HPDE6-E6E7 (cell line): ENCODE measurements at regions not wholly inside any gene's neighbourhood (a gene's known extent, or its start where the extent isn't known, plus 50 kb on each side); places are given as distances from the start of the nearest gene placed in this dataset.
A peak's percentile ranks its signal among the peaks of the same experiment; 100 is the strongest.
"Not testable (repeated sequence)": the region's sequence is repeated elsewhere in the genome, so short reads cannot be mapped to it uniquely, and the experiment has no call there.

Experiments
- DNase-seq: peaks from one replicate; pipeline ENCODE4 v3.0.0; 2011; ENCODE audit warnings: missing footprints; ENCODE audit errors: extremely low spot score

GRCh38 chr5:58308384-58308783, 151.5 kb downstream of the PLK2 start:
- not testable (repeated sequence) for DNase-seq

DNA sequence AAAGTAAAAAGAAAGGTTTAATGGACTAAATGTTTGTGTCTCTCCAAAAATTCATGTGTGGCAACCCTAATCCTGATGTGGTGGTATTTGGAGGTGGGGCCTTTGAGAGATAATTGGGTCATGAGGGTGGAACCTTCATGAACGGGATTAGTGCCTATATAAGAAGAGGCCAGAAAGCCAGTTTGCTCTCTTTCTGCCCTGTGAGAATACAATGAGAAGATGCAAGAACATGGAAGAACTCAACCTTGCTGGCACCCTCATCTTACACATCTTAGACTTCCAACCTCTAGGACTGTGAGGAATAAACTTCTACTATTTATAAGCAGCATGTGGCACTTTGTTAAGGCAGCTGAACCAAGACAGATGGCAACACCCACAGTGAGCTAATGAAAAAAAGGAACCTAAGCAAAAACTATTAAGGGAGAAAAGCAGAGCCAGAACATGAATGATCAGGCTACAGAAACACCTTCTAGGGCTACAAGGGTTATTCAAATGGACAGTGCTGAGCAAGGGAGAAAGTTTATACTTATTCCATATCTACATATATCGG, 159.5 kb downstream of the PLK2 start:
- DNase-seq: no peak

GRCh38 chr5:58299256-58299655, 160.6 kb downstream of the PLK2 start:
- DNase-seq: no peak

DNA sequence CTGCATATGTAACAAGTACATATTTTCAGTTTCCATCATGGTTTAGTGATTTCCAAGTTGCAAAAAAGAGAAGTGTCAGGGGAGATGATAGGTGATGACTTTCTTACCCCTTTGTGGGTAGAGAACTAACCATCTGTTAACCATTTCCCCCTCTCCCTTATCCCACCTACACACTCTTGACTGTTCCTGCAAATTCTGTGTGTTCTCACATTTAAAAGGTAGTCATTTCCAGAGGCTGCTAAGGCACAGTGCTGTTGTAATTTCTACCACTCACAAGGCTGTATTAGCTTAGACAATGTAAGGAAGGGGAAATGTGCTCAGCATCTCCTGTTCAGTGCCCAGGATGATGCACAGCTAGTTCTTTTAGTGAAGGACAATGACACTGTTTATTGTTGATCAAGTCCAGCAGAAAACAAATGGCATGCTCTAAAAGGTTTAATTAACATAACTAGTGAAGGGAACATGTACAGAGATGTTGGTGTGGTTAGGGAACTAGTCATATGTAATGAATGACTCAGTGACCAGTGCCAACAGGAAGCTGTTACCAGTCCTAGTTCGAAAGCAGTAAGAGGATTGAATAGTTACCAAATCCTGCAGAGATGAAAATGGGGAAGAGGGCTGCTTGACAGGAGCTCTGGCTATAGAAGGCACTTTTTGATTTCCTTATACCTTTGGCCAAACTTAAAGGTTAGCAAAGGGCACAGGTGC, 165.1 kb downstream of the PLK2 start:
- peak; percentile 29 for DNase-seq

GRCh38 chr5:58288275-58288674, 171.6 kb downstream of the PLK2 start:
- DNase-seq: not testable (repeated sequence)

DNA sequence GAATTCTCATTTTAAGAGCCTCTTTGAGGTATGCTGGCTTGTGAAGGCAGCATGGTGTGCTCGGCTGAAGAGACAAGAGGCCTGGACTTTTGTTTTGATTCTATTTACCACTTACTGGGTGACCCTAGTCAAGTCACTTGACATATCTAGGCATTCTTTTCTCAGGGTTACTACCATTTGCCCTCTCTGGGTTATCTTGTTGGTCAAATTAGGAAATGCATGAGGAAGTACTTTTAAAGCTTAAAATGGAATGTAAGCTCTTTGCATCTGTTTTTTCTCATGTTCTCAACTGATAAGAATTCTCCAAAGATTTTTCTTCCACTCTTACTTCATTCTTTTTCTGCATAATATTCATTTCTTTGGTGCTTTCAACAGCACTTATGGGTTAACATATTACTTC, 173.1 kb downstream of the PLK2 start:
- no peak for DNase-seq

- no peak for DNase-seq
These were observed 174.0 kb downstream of the PLK2 start for GRCh38 chr5:58285900-58286299.

- DNase-seq: no peak
These were observed 175.0 kb downstream of the PLK2 start for GRCh38 chr5:58284886-58285285.

- DNase-seq: no peak
These were observed 178.7 kb downstream of the PLK2 start for GRCh38 chr5:58281189-58281588.

GRCh38 chr5:58279259-58279658, 180.6 kb downstream of the PLK2 start:
- DNase-seq: no peak

DNA sequence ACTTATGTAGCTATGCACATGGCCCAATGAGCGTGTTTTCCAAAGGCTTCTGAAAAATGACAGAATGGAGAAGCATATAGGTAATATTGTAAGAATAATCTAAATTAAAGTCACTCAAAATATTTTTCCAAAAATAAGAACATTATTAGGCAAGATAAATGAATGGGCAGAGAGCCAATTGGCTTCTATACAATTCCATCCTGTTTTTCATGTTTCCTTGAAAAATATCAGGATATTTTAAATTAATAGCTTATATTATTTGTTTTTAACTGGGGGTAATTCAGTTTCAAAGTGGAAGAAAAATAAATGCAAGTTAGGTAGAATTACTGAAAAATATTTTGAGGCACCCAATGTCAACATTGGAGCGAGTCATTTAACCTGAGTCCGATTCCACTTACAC, 183.5 kb downstream of the PLK2 start:
- DNase-seq: no peak

DNA sequence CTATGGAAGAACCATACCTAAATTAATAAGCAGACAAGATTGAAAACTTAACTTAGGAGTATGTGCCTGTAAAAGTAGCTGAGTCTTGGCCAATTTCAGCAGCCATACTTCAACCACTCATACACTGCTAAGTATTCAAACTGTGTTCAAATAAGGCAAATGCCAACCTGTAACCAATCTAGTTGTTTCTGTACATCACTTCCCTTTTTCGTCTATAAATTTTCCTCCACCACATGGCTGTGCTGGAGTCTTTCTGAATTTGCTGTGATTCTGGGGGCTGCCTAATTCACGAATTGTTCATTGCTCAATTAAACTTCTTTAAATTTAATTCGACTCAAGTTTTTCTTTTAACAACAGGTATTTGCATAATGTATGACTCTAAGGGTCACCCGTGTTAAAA, 184.4 kb downstream of the PLK2 start:
- DNase-seq: no peak

DNA sequence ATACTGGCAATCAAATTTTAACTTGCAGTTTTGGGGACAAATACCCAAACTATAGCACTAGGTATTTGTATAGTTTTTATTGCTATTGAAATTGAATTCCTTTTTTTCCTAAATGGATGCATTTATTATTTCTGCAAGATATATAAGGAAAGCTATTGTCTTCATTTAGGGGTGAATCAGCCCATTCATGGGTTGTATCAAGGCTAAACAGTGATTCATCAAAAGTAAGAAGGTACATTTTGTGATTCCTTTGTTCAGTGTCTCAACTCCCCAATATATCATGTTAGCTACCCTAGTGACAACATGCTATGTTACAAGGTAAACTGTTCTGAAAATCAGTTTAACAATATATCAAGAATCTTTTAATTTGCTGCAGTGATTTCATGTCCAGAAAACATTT, 185.7 kb downstream of the PLK2 start:
- no peak for DNase-seq

DNA sequence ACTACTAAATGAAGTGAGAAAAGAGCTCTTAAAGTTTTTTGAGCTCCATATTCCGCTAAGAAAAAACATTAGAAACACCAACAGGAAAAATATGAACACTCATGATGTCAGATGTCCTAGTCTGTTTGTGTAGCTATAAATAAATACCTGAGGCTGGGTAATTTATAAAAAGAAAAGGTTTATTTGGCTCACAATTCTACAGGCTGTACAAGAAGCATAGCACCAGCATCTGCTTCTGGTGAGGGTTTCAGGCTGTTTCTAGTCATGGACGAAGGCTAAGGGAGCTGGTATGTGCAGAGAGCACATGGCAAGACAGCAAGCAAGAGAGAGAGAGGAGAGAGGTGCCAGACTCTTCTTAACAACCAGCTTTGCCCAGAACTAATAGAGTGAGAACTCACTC, 186.2 kb downstream of the PLK2 start:
- no peak for DNase-seq

GRCh38 chr5:58268268-58268667, 191.6 kb downstream of the PLK2 start:
- DNase-seq: no peak

DNA sequence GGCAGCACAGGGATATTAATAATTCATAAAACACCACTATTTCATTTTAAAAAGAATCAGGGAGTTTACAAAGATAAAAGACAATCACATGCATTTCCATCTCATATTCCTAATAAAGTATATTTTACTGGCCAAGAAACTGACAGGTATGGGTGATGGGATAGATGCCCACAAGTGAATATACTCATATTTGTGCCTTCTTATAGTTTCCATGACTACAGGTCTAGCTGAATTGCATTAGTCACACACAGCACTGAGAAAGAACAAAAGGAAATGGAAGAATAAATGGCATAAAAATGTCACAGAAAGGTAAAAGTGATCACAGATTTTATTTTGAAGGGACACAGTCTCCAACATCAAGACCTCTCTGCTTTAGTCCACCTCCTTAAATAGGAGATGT, 193.5 kb downstream of the PLK2 start:
- no peak for DNase-seq

DNA sequence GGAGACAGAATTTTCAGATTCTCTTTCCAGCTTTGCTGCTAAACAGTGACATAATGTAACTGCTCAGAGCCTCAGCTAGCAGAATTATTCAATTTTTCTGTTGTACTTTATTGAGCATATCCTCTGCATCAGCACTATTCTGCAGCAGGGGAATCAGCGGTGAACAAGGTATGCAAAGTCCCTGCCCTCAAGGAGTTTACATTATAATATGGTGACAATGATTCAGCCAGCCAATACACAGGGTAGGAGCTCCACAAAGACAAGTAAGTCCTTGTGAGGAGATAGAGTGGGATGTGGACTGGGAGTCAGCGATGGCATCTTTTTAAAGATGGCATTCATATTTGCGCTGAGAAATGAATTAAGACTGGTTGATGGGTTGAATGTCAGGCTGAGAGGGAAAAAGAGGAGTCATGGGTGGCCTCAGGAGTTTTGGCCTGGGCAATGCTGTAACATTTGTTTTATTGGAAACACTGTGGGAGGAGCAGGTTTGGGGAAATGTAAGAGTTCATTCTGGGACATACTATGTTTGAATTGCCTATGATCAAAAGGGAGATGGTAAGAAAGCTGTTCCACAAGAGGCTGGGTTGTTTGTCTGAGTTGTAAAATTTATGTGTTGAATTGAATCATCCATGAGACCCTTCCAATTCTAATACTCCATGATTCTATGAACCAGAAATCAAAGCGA, 194.5 kb downstream of the PLK2 start:
- no peak for DNase-seq

- DNase-seq: no peak
These were observed 195.6 kb downstream of the PLK2 start for GRCh38 chr5:58264276-58264675.

GRCh38 chr5:58263296-58263695, 196.6 kb downstream of the PLK2 start:
- DNase-seq: no peak

- DNase-seq: no peak
These were observed 197.7 kb downstream of the PLK2 start for GRCh38 chr5:58262226-58262625.

DNA sequence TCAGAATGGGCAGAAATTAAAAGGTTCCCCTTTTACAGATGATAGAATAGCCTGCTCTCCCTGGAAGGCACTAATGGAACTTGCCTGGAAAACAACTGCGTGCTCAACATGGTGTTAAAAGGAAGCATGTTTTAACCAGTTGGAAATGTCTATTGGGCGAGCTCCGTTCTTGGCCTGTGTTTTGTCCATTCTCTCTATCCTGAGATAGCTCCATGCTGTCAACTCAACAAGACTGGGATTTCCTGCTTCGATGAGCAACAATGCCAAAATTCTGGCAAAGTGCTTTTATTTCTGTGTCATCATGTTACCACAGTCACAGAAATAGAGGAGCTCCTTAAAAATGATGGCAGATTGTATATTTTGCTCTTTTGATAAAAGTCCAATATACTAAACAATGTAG, 198.3 kb downstream of the PLK2 start:
- DNase-seq: no peak

GRCh38 chr5:58260243-58260642, 199.6 kb downstream of the PLK2 start:
- DNase-seq: no peak

GRCh38 chr5:58259685-58260152, 200.2 kb downstream of the PLK2 start:
- DNase-seq: peak; percentile 78
